HG03196 (cell line): ENCODE measurements at regions not wholly inside any gene's neighbourhood (a gene's known extent, or its start where the extent isn't known, plus 50 kb on each side); places are given as distances from the start of the nearest gene placed in this dataset.
"Not testable (repeated sequence)": the region's sequence is repeated elsewhere in the genome, so short reads cannot be mapped to it uniquely, and the experiment has no call there.

Experiments
- ATAC-seq: cut with Tn5 transposase; IDR thresholded peaks from one replicate; pipeline ENCODE4 v1.9.1; 2021; ENCODE audit not compliant: unreplicated experiment

DNA sequence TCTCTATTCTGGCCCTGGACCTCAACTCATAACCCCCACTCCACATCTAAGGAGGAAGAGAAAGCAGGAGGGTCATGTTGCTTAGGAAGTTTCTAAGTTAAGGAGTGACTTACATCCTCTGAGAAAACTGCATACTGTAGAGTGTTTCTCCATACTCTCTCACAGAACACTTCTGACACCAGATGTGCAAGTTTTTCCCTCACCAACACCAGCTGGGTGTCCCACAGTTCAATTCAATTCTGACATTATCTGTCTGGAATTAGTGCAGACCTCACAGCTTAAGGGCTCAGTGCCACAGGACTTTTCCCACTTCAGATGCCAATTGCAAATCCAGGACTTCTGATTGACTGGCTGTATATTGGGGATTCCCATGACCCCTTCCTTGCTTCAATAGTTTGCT, 89.0 kb upstream of the SFRP2 start:
- no peak for ATAC-seq

DNA sequence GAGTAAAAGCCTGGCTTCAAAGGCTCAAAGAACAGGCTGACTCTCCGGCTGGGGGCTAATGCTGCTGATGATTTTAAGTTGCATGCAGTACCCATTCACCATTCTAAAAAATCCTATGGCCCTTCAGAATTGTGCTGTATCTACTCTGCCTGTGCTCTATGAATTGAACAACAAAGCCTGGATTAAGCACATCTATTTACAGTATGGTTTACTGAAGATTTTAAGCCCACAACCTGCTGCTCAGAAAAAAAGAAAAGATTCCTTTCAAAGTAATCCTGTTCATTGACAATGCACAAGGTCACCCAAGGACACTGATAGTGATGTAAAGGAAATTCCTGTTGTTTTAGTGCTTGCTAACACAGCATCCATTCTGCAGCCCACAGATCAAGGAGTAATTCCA, 84.9 kb upstream of the SFRP2 start:
- no peak for ATAC-seq

DNA sequence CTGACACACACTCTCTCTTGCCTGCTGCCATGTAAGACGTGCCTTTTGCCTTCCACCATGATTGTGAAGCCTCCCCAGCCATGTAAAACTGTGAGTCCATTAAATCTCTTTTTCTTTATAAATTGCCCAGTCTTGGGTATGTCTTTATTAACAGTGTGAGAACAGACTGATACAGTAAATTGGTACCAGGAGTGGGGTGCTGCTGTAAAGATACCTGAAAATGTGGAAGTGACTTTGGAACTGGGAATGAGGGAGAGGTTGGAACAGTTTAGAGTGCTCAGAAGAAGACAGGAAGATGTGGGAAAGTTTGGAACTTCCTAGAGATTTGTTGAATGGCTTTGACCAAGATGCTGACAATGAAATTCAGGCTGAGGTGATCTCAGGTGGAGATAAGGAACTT, 77.9 kb upstream of the SFRP2 start:
- not testable (repeated sequence) for ATAC-seq

DNA sequence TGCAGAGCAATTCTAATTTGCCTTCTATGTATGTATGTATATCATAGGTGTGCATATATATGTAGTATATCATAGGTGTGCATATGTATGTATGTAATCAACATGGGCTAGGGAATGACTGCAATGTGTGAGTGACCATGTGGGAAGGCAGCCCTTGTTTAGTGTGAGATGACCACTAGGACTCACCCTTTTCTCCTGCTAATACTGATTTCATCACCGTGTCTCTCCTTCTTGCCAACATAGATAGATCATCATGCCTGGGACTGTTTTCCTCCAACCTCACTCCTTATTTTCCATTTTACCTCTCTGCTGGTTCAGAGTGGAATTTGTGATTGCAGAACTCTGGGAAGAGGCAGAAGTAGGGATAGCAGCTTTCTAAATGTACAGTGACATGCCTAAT, 63.6 kb upstream of the SFRP2 start:
- ATAC-seq, result no peak

DNA sequence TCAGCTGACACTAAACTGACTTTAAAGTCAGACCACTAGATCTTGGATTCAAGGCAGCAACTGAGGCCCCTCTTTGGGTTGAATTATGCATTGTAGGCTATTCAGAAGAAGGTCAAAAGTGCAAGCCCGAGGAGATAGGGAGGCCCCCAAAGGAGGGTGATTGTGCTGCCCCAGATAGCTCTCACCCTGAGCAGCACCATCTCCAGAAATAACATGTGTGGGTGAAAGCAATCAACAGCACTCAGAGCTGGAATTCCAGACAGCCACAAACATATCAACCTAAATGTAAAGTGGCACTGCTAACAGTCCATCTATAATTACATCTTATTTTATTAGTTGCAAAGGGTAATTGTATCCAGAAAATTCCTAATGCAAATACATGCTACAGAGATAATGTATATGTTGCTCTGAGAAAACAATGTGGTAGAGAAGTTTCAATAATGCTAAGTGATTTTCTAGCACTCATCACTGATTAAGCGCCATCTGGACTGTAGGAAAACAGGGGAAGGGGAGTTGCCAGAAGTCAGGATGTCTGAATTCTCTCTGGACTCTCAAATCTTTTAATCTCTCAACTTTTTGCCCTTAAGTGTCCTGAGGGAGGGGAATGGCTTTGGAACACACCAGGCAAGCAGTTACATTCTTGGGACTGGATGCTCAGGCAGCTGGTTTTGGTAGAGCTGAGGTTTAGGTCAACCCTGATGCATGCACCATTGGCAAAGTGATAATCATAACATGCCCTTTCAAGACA, 61.8 kb upstream of the SFRP2 start:
- no peak for ATAC-seq

DNA sequence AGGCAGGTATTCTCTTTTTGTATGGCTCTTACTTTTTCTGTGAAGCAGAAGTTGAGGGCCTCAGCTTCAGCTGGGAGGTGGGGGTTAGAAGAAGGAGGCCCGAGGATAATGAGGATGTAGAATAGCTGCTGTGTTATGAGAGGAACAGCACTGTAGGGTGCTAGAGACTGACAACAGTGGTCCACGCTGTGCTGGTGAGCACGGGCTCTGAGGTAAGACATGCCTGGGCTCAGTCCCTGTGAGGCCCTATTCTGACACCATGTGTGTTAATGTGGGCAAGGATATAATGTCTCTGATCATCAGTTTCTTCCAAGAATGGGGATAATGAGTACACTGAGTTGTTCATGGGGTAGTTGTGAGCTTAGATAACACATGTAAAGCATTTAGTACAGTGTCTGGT, 55.3 kb upstream of the SFRP2 start:
- no peak for ATAC-seq
